GM18499 (cell line): ENCODE measurements at regions not wholly inside any gene's neighbourhood (a gene's known extent, or its start where the extent isn't known, plus 50 kb on each side); places are given as distances from the start of the nearest gene placed in this dataset.
A peak's percentile ranks its signal among the peaks of the same experiment; 100 is the strongest.

Experiments used
- ATAC-seq: cut with Tn5 transposase; IDR thresholded peaks from one replicate; pipeline ENCODE4 v1.9.1; 2021; ENCODE audit warnings: moderate number of reproducible peaks; ENCODE audit not compliant: insufficient read depth, unreplicated experiment

DNA sequence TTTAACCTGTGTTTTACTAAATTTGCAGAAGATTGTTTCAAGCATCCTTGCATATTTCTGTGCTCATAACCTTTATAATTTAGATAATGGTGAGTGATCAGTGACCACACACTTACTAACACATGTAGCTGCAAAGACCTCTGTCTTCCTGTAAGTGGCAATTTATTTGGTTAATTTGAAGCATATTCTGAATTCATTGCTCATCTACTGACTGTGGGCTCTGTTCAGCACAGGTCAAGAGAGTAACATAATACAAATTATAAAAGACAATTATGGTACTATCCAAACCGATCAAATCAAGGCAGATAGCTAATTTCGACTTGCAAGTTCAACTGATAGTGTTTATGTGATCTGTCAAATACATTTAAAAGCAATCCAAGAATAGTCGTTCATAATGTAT is 223.9 kb upstream of the FAM98A start:
- no peak for ATAC-seq

DNA sequence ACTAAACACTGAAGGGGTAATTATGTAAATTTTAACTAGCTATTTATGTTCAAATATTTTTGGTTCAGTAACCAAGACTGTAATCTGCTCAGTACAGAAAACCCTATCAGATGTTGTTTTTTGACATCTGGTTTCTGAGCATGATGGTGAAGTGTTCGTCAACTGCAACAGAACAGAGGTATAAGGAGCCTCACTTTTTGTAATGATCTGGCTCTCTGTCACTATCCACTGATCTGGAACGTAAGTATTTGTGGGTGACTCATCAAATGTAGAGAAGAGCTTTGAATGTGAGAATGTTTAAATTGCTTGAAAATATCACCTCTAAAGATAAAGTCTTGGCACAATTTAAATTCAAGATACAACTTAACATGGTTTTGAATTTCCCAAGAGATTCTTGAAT is 213.6 kb upstream of the FAM98A start:
- ATAC-seq: no peak

DNA sequence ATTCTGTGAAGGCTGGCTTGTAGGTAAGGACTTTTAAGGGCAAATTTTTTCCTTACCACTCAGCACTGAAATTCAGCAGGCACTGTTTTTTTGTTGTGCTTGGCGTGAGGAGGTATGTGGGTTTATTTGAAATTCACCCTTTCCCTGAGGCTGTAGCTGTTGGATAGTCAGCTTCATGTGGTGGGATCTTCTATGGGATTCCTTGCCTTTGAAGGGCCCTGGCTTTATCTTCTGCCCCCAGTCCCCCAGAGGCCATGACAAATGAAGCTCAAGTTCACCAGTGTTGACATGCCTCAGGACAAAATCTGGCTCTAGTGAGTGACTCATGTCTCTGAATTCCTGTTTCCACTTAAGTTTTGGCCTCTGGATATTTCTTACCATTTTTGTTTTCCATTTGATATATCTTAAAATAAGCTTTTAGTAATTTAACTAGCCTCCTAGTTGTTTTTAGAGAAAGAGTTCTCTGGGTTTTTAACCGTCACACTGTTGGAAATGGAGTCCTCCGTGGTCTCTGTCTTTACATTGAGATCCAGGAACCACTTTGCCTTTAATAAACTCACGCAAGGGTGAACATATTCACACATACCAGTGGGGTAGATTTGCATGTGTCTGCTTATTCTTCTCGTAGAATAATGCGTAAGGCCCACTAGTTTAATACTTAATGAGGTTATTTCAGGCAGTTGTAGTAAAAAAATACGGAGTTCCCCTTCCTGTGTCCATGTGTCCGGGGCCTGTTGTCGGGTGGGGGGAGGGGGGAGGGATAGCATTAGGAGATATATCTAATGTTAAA is 211.1 kb upstream of the FAM98A start:
- ATAC-seq: no peak

DNA sequence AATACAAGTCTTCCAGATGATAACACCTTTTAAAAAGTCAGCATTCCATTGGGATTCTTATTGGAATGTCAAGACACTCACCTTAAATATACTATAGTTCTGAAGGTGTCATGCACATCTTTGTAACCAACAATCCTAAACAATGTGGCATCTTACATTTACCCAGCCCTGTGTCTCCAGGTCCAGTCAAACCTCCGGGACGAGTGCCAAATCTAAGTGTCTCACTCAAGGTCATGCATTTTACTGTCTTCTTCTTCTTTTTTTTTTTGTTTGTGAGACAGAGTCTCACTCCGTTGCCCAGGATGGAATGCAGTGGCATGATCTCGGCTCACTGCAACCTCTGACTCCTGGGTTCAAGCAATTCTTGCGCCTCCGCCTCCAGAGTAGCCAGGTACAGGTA is 206.9 kb upstream of the FAM98A start:
- ATAC-seq: no peak

DNA sequence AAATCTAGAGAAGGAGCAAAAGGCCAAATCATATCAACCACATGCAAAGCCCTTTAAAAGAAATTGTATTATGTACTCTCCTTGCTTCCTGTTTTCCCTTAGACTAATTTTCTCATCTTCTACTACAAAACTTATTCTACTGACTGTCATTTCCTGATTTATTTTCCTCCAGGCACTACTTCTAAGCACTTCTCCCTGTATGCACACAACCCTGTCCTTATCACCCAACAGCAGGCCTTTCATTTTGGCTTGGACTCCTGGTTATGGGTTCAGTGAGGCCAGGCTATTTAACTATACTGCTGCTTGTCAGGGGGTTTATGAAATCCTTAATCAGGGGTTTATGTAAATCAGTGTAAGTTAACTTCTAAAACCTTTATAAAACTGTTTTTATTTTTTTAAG is 205.1 kb upstream of the FAM98A start:
- no peak for ATAC-seq

DNA sequence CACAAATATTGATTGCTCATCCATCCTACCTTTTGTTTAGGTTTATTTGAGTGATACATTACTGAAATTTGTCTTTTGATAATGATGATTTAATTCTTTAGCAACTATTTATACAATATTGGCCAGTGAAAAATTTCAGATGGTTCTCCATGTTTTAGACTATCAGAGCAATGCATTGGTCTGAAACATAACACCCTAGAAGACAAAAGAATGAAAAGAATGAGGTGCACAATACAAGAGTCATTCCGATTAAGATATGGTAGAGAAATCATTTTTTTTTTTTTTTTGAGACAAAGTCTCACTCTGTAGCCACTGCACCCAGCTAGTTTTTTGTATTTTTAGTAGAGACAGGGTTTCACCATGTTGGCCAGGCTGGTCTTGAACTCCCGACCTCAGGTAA is 197.4 kb upstream of the FAM98A start:
- ATAC-seq: no peak

DNA sequence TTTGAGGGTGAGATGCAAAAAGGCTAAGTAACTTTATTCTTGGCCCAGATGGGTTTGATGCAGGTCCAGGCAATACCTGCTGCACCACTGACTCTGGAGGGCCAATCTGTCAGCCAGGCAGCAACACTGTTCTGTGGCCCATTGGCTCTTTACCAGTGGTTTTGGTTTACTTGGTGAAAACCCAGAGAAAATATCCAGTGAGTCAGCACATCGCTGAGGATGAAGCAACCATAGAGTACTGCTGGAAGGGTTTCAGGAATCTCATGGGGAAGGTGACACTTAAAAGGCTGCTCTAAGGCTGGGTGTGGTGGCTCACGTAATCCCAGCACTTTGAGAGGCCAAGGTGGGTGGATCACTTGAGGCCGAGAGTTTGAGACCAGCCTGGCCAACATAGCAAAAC is 192.5 kb upstream of the FAM98A start:
- no peak for ATAC-seq

DNA sequence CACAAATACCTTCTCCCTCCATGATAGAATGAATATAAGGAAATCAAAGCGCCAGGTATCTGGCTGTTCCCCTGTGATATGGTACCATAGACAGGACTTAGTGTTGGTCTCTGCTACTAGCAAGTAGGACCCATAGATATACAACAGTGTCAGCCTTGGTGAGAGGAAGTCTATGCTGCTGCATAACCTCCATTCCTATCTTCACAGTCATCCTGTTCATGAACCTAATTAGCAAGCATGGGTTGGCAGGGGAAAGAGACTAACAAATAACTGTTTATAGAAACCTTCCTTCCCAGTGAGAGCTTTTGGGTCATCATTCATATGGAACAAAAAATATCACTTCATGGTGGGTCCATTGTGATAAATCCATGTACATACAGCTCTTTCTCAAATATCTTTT is 188.9 kb upstream of the FAM98A start:
- ATAC-seq: no peak

DNA sequence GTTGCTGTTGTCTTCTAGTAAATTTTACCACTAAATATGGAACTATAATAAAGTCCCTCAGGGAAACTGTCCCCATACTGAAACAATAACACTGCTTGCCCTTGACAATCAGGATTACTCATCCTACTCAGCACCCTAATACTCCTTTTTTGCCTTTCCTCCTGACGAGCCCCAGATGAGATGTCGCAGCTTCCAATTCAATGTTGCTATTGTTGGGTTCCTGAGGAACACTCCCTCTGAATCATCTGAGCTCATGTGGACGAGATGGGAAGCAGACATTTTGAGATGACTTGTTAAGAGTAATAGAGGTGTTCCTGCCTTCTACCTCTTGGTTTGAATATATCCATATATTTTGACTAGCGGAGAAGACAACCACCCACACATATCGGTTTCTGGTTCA is 187.8 kb upstream of the FAM98A start:
- no peak for ATAC-seq

DNA sequence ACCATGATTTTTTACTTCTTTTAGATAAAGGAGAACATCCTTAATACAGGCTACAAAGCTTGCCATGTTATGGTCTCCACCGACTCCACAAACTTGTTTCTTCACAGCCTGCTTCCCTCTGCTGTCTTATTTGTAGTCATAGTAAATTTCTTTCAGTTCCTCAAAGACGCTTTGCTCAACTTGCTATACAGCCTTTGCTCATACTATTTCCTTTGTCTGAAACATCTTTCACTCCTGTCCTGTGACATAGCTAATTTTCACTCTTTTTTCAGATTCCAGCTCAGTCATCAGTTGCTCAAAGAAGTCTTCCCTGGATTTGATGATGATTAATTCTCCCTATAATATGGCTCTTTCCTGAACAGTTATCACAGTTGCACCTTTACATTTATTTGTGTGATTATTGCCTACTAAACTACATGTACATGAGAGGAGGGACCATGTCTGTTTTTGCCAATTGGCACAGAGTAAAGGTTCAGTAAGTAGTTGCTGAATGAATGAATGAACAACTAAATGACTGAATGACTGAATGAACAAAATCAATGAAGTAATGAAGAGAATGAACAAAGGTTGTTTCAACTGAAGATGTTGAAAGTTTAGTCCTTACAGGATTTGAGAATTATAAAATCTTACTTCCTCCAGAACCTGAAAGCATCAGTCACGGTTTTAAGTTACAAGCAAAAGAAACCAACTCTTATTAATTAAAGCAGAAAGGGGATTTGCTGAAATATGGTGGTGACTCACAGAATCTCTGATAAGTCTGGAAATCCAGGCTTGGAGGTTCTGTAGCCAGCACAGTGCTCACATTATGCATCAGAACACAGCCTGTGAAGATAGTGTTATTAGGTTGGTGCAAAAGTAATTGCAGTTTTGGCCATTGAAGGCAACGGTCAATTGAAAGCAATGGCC is 186.4 kb upstream of the FAM98A start:
- peak; percentile 96 for ATAC-seq

DNA sequence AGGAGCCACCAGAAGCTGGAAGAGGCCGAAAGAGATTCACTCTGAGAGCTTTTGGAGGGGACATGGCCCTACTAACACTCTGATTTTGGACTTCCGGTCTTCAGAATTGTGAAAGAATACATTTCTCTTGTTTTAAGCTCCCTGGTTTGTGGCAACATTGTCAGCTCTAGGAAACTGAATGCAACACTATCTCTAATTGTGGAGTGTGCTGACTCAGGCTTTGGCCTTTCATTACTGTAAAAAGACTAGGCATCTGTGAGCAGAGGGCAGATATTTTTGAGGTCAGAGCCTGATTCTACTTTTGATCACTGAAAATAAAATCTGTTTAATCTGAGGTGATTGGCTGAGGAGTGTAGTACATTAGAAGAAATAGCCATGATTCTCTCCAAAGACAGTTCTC is 185.4 kb upstream of the FAM98A start:
- no peak for ATAC-seq

DNA sequence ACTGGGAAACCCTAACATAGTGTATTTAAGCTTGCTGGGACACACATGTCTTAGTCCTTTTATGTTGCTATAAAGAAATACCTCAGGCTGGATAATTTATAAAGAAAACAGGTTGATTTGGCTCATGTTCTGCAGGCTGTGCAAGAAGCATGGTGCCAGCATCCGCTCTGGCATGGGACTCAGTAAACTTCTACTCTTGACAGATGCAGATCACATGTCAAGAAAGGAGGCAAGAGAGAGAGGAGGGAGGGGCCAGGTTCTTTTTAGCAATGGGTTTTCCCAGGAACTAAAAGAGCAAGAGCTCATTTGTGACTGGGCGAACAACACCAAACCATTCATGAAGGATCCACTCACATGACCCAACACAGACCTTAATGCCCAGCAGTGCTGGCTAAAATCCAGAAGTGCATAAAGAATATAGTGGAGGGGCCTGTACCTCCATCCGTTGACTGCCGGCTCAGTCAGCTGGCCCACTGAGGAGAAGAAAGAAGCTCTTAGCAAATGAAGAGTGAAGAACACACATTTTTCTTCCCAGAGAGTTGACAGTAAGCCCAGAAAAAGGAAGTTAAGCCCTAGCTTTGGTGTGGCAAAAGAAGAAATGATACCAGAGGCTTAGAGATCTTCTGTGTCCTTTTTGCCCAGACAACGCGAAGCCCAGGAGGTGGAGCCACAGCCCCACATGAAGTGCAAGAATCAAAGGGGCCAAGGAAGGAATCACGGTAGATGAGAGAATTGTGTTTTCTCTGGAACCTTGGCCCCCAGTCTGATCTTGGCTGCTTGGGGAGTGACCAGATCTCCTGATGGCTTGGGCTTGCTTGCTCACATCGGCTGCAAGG is 183.5 kb upstream of the FAM98A start:
- no peak for ATAC-seq

DNA sequence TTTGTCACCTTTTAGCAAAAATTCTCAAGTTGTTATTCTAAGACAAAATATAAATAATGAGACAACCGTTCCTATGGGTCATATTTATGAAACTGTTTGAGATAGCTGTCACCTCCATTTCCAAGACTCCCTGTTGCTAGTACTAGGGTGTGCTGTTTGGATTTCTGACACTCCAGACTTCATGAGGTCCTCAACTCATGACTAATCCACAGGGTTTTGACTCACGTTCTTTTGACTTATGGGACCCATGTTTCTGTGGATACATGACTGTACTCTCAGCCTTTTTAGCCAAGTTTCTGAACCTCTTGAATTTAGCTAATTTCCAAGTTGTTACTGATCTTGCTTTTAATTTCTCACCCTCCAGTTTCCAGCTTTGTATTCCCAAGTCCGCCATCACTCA is 178.7 kb upstream of the FAM98A start:
- no peak for ATAC-seq

DNA sequence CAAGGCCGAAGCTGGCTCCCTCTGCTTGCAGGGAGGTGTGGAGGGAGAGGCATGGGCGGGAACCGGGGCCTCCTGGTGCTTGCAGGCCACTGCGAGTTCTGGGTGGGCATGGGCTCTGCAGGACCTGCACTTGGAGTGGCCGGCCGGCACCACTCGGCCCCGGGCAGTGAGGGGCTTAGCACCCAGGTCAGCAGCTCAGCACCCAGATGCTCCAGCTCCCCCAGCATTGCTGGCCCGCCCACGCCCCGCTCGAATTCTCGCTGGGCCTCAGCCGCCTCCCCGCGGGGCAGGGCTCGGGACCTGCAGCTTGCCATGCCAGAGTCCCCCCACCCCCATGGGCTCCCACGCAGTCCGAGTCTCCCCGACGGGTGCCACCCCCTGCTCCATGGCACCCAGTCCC is 176.2 kb upstream of the FAM98A start:
- no peak for ATAC-seq

DNA sequence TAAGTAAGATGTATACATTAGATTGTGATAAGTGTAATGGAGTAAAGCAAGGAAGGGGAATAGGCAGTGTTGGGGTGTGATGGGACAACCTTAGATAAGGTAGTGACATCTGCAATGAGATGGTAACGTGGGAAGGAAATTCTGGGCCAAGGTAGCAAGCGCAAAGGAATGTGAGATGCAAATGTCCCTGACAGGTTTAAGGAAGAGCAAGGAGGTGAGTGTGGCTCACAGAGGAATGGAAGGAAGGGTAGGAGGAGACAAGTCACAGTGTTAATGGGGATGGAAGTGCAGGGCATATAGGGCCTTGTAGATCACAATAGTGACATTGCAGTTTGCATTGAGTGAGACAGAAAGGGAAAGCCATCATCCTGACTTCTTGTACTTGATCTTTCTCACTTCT is 170.9 kb upstream of the FAM98A start:
- ATAC-seq: no peak

DNA sequence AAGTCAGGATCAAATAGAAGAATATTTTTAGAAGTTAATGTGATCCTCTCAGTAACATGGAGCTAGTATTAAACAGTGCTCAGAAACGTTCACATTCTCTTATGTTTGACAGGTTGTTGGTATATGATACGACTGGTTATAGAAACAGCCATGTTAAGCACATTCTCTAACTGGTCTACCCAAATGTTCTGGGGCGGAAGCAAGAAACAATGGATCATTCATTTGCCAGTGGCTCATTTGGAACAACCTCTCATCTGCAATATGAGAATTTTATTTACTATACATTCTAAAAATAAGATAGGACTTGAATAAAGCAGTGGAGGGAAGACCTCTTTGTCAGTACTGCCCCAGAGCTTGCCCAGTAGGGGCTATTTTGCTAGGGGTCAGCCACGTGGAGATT is 167.1 kb upstream of the FAM98A start:
- ATAC-seq: no peak

DNA sequence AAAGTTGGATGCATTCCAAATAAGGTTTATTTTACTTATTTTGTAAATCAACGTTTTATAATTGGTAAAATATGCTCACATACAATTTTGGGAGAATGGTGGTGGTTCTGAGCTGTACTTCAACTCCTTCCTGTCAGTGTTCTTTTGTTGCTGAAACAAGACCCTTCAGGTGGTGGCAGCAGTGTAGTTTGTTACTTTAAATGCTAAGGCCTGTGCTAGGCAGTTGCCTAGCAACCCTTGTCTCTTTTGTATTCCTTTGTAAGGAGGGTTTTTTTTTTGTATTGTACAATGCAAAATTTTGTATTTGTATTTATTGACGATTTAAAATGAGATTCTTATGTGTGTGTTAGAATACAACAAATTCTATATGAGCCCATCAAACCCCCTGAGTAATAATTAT is 166.0 kb upstream of the FAM98A start:
- no peak for ATAC-seq

DNA sequence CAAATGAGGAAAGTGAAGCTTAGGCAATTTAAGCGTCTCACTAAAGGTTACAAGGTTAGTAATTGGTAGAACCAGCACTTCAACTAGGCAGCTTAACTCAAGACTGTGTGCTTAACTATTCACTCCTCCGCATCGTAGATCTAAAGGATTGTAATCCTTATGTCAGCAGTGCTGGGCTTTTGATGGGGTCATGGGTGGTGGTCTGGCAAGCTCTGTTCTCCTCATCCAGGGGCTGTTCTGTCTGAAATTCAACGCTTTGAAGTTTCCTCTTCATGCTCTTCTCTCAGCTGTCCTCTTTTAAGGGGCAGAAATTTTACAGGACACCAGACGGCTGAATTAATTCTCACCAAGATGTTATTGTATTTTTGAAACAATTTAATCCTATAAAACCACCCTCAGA is 165.5 kb upstream of the FAM98A start:
- no peak for ATAC-seq

DNA sequence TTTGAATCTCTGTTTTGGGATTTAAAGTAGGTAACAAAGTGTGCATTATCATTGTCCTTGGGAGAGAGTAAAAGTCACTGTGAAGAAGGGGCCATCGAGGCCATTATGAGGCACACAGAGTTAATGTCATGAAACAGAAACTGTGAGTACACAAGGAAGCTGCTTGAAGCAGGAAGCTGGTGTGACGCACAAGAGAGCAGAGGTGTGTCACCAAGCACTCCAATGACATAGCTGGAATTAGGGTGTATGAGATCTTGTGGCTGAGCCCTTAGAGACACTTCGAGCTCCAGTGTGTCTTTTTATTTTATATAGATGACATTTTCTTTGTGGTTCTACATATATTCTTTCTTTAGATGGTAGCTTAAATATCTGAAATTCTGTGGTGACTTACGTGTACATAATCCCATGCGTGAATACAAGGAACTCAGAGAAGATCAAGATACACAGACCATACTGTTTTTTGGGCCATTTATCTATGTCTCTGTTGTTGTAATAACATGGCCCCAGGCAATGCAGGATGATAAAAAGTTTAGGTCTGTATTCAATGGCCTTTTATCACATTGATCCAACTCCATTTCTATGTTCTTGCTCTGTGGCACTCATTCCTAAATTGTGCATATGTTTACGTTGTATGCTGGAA is 164.7 kb upstream of the FAM98A start:
- no peak for ATAC-seq

DNA sequence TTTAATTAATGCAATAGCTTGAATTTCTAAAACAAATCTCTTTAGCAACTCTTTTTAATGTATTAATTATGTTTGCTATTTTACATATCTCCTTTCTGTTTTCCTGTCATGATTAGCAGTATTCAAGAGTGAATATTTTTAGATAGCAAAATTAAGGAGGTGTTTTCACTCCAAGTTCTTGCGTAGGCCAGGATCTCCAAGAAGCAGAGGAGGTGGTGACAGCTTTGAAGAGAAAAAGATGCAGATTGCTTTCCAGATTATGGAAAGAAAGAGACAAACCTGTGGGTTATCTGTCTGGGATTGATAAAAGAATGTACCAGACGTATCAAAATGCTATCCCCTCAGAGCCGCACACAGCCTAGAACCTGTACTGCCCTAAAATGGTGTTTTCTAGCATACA is 163.5 kb upstream of the FAM98A start:
- ATAC-seq: no peak
